ENCODE measurements at regions not wholly inside any gene's neighbourhood (a gene's known extent, or its start where the extent isn't known, plus 50 kb on each side); places are given as distances from the start of the nearest gene placed in this dataset.

- TF ChIP-seq ZNF398 (CRISPR knock-in tag; IDR thresholded peaks at IDR 0.05) (no peak), ARID2 (IDR thresholded peaks at IDR 0.05) (no peak), COPS2 (conservative IDR thresholded peaks at IDR 0.05) (no peak), MEF2D (tag; conservative IDR thresholded peaks at IDR 0.05; ENCODE audit: low read depth) (no peak), HSF4 (CRISPR knock-in tag; IDR thresholded peaks at IDR 0.05; ENCODE audit: borderline replicate concordance) (no peak), HNRNPLL (IDR thresholded peaks at IDR 0.05; ENCODE audit: low read depth, low read length, poor library complexity, severe bottlenecking) (no peak), SMARCC2 (IDR thresholded peaks at IDR 0.05; ENCODE audit: low read depth) (peak; percentile 78), PHB2 (IDR thresholded peaks at IDR 0.05; ENCODE audit: low read depth) (peak; percentile 45; the same call in 1 of the 2 replicates), E2F6 (IDR thresholded peaks at IDR 0.05; ENCODE audit: borderline replicate concordance in 1 of 2, extremely low read depth in 1 of 2, insufficient read depth in 1 of 2, insufficient read length in 1 of 2, low read depth in 1 of 2, low read length in 1 of 2, poor library complexity in 1 of 2, severe bottlenecking in 1 of 2) (peak in 1 of 2 experiments; percentile 33), ZNF589 (CRISPR knock-in tag; IDR thresholded peaks at IDR 0.05; ENCODE audit: low read depth) (0 out of 2 replicates have a peak, but pooled peaks have one; percentile 35), BHLHE40 (IDR thresholded peaks at IDR 0.05; ENCODE audit: low read length) (peak; percentile 84)
Measured at GRCh38 chr15:66630801-66631351, 65.1 kb upstream of the LCTL start (continued).

Measured in K562 (cell line).